Rectal smooth muscle tissue (tissue), 1 donor: ENCODE measurements at regions not wholly inside any gene's neighbourhood (a gene's known extent, or its start where the extent isn't known, plus 50 kb on each side); places are given as distances from the start of the nearest gene placed in this dataset.

Source experiments
- H3K27ac ChIP-seq: one replicate; pipeline ENCODE4 v1.7.0; 2013; ENCODE audit warnings: low read depth, low read length, inconsistent platforms
- H3K27me3 ChIP-seq: one replicate; pipeline ENCODE4 v1.7.0; 2013; ENCODE audit warnings: low read length; ENCODE audit not compliant: control insufficient read depth, insufficient read depth
- H3K36me3 ChIP-seq: one replicate; pipeline ENCODE4 v1.7.0; 2013; ENCODE audit warnings: low read length; ENCODE audit not compliant: control insufficient read depth, insufficient read depth
- H3K4me1 ChIP-seq: one replicate; pipeline ENCODE4 v1.7.0; 2013; ENCODE audit warnings: low read length; ENCODE audit not compliant: control insufficient read depth, insufficient read depth
- H3K4me3 ChIP-seq: one replicate; pipeline ENCODE4 v1.7.0; 2013; ENCODE audit warnings: low read length
- H3K9ac ChIP-seq: one replicate; pipeline ENCODE4 v1.7.0; 2013; ENCODE audit warnings: low read length

GRCh38 chr3:166372571-166373106 lies 535.4 kb upstream of the BCHE start:
- Histone ChIP-seq H3K4me3 (no peak overlapping the region), H3K4me1 (no peaks in the 10 kb centered on the region), H3K36me3 (no peaks in the 10 kb centered on the region), H3K27ac (no peak overlapping the region), H3K27me3 (no peaks in the 10 kb centered on the region), H3K9ac (no peak overlapping the region)

GRCh38 chr3:166367947-166368533 lies 530.8 kb upstream of the BCHE start:
- Histone ChIP-seq H3K4me3 (no peak overlapping the region), H3K4me1 (no peaks in the 10 kb centered on the region), H3K9ac (no peak overlapping the region)

GRCh38 chr3:166362698-166363097 lies 525.5 kb upstream of the BCHE start:
- Histone ChIP-seq H3K27ac (no peak overlapping the region), H3K36me3 (no peaks in the 10 kb centered on the region), H3K4me3 (no peak overlapping the region), H3K9ac (no peak overlapping the region), H3K4me1 (no peaks in the 10 kb centered on the region), H3K27me3 (no peaks in the 10 kb centered on the region)

More at GRCh38 chr3:166367947-166368533, 530.8 kb upstream of the BCHE start:
- H3K27me3 ChIP-seq: no peaks in the 10 kb centered on the region
- no peak overlapping the region for H3K27ac ChIP-seq
- no peaks in the 10 kb centered on the region for H3K36me3 ChIP-seq

- Histone ChIP-seq H3K27ac (no peak overlapping the region), H3K27me3 (no peaks in the 10 kb centered on the region), H3K9ac (no peak overlapping the region), H3K4me3 (no peak overlapping the region), H3K36me3 (no peaks in the 10 kb centered on the region), H3K4me1 (no peaks in the 10 kb centered on the region)
These were observed 523.5 kb upstream of the BCHE start for GRCh38 chr3:166360720-166361119.

GRCh38 chr3:166351461-166351860 lies 514.2 kb upstream of the BCHE start:
- Histone ChIP-seq H3K27me3 (no peaks in the 10 kb centered on the region), H3K4me1 (no peaks in the 10 kb centered on the region), H3K27ac (no peak overlapping the region), H3K4me3 (no peak overlapping the region), H3K9ac (no peak overlapping the region), H3K36me3 (no peaks in the 10 kb centered on the region)

GRCh38 chr3:166340604-166341266 lies 503.5 kb upstream of the BCHE start:
- Histone ChIP-seq H3K27me3 (no peaks in the 10 kb centered on the region), H3K4me1 (no peaks in the 10 kb centered on the region), H3K27ac (no peak overlapping the region), H3K4me3 (no peak overlapping the region), H3K9ac (no peak overlapping the region), H3K36me3 (no peaks in the 10 kb centered on the region)

GRCh38 chr3:166324401-166324800 lies 487.2 kb upstream of the BCHE start:
- H3K4me3 ChIP-seq: no peak overlapping the region
- no peaks in the 10 kb centered on the region for H3K4me1 ChIP-seq
- no peaks in the 10 kb centered on the region for H3K27me3 ChIP-seq
- H3K27ac ChIP-seq: no peak overlapping the region
- H3K36me3 ChIP-seq: no peaks in the 10 kb centered on the region
- no peak overlapping the region for H3K9ac ChIP-seq

- H3K4me3 ChIP-seq: no peak overlapping the region
- H3K36me3 ChIP-seq: no peaks in the 10 kb centered on the region
- H3K4me1 ChIP-seq: no peaks in the 10 kb centered on the region
- H3K27ac ChIP-seq: no peak overlapping the region
- H3K9ac ChIP-seq: no peak overlapping the region
- no peaks in the 10 kb centered on the region for H3K27me3 ChIP-seq
These were observed 485.2 kb upstream of the BCHE start for GRCh38 chr3:166322391-166322790.

- H3K27me3 ChIP-seq: no peaks in the 10 kb centered on the region
- no peaks in the 10 kb centered on the region for H3K36me3 ChIP-seq
- no peak overlapping the region for H3K4me3 ChIP-seq
- no peak overlapping the region for H3K27ac ChIP-seq
- no peak overlapping the region for H3K9ac ChIP-seq
- no peaks in the 10 kb centered on the region for H3K4me1 ChIP-seq
These were observed 470.6 kb upstream of the BCHE start for GRCh38 chr3:166307756-166308350.

GRCh38 chr3:166304584-166304983 lies 467.4 kb upstream of the BCHE start:
- Histone ChIP-seq H3K9ac (no peak overlapping the region), H3K4me1 (no peaks in the 10 kb centered on the region), H3K27me3 (no peaks in the 10 kb centered on the region), H3K27ac (no peak overlapping the region), H3K36me3 (no peaks in the 10 kb centered on the region), H3K4me3 (no peak overlapping the region)

- H3K36me3 ChIP-seq: no peaks in the 10 kb centered on the region
- H3K27ac ChIP-seq: no peak overlapping the region
- H3K4me1 ChIP-seq: no peaks in the 10 kb centered on the region
- no peak overlapping the region for H3K4me3 ChIP-seq
- no peaks in the 10 kb centered on the region for H3K27me3 ChIP-seq
- no peak overlapping the region for H3K9ac ChIP-seq
These were observed 466.5 kb upstream of the BCHE start for GRCh38 chr3:166303681-166304080.

- Histone ChIP-seq H3K36me3 (no peaks in the 10 kb centered on the region), H3K27ac (no peak overlapping the region), H3K4me1 (no peaks in the 10 kb centered on the region), H3K9ac (no peak overlapping the region), H3K27me3 (no peaks in the 10 kb centered on the region), H3K4me3 (no peak overlapping the region)
These were observed 465.1 kb upstream of the BCHE start for GRCh38 chr3:166302331-166302730.
